Astrocyte of the hippocampus (primary cell): ENCODE measurements at regions not wholly inside any gene's neighbourhood (a gene's known extent, or its start where the extent isn't known, plus 50 kb on each side); places are given as distances from the start of the nearest gene placed in this dataset.

Experiments used
- DNase-seq: peaks from one replicate; pipeline ENCODE4 v3.0.0; 2011; ENCODE audit warnings: low read depth, low spot score

- no peak for DNase-seq
These were observed 682.7 kb upstream of the FZD8 start for GRCh38 chr10:36324831-36325230.

GRCh38 chr10:36313142-36313541 is 671.0 kb upstream of the FZD8 start:
- DNase-seq: no peak

GRCh38 chr10:36303896-36304295 is 661.8 kb upstream of the FZD8 start:
- no peak for DNase-seq

- no peak for DNase-seq
These were observed 660.0 kb upstream of the FZD8 start for GRCh38 chr10:36302086-36302485.

- DNase-seq: no peak
These were observed 659.4 kb upstream of the FZD8 start for GRCh38 chr10:36301539-36301938.

DNA sequence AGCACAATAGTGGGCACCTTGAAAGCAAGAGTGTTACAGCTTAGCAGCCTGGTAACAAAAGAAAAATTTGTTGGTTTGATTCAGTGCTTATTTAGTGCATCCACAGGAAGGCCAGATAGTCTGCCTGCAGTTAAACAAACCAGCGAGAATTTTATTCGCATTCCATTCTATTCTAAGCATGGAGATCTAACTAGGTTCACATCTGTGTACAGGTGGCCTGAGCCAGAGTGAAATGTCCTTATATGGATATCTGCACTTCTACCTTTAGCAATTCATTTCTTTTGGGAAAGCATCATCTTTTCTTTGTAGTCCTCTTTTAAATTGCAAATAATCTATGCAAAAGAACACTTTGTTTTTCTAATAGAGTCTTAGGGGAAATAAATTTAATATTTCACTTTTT is 659.0 kb upstream of the FZD8 start:
- DNase-seq: no peak

- no peak for DNase-seq
These were observed 641.7 kb upstream of the FZD8 start for GRCh38 chr10:36283827-36284226.

DNA sequence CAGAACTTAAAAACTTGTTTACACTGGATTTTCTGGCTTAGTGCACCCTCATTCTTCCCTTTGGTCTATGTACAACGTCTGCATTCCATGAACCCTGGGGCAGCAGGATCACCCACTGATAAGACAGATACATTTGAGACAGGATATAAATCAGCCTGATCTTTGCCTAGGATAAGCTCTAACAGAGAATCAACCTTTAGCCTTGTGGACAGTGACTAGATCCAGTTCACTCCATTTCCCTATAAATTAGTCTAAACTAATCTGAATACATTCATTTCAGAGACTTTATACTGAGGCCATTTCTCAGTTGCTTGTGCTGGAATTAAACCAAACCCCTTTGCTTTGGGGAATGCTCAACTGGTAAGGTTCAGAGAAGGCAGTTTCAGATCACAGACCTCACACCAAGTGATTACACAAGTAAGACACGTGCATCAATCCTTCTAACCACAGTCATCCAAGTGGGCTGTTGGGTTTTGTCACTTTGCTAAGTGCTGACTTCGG is 639.8 kb upstream of the FZD8 start:
- DNase-seq: peak; percentile 18

DNA sequence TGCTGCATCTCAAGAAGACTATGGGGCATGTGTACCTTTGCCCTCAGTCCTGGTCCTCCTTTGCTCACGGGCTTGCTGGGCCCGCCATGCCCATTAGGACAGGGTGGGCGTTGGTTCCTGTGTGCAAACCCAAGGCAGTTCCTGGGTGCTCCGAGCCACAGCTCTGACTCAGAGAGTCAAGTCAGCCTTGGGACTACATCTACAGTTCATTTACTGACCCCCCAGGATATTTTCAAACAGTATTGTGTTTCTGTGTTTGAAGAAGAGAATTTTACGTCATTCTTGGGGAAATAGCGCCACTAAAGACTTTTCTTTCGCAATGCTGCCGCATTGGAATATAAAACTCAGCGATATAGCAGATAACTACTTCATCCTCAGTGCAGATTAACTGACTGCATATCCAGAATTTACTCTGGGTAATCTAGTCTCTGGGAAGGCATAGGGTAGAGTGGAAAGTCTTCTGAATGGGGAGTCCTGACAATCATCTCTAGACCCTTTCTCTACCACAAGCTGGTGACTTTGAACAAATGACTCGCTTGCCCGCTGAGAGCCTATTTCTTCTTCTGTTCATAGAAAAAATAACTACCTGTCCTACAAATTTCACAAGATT is 638.9 kb upstream of the FZD8 start:
- no peak for DNase-seq

- peak; percentile 37 for DNase-seq
These were observed 638.2 kb upstream of the FZD8 start for GRCh38 chr10:36280321-36280741.

- DNase-seq: peak; percentile 32
These were observed 636.1 kb upstream of the FZD8 start for GRCh38 chr10:36278176-36278575.

DNA sequence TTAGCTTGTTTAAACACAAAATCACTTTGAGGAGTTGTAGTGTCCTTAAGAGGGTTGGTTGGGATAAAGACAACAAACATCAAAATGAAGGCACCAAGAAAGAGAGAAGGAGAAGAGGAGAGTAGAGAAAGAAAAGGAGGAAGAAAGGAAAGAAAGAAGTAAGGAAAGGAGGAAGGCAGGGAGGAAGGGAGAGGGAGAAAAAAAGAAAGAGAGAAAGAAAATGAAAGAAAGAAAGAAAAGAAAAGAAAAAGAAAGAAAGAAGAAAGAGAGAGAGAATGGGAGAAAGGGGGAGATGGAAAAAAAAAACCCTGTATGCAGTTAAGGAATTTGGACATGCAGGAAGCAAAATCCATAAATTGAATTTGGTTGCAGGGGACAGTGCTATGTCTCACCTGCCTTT is 635.4 kb upstream of the FZD8 start:
- DNase-seq: no peak

DNA sequence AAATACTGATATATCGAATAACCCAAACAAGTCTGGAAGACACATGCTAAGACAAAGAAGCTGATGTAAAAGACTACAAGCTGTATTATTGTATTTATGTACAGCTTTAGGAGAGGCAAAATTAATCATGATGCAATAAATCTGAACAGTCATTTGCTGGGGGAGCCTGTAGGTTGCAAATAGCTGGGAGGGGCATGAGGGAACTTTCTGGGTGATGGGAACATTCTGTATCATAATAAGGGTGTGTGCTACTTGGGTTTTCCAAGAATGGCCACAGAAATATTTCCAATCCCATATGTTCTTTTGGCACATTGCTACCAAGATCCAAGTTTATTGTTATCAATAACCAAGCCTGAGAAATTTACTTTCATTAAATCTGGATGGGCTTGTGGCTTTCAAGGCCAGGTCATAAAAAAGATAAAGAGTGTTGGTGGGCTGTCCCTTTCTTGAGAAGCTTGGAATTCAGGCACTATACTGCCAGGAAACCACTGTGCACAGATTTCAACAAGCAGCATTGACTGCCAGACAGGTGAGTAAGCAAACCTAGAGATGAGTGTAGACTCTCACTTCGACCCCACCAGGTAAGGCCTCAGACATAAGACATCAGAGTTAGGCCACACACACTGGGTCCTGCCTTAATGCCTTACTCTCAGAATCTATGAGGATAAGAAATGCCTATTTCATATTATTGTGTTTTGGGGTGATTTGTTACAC is 629.7 kb upstream of the FZD8 start:
- DNase-seq: no peak

- no peak for DNase-seq
These were observed 627.1 kb upstream of the FZD8 start for GRCh38 chr10:36269222-36269621.

- DNase-seq: no peak
These were observed 624.8 kb upstream of the FZD8 start for GRCh38 chr10:36266923-36267322.

DNA sequence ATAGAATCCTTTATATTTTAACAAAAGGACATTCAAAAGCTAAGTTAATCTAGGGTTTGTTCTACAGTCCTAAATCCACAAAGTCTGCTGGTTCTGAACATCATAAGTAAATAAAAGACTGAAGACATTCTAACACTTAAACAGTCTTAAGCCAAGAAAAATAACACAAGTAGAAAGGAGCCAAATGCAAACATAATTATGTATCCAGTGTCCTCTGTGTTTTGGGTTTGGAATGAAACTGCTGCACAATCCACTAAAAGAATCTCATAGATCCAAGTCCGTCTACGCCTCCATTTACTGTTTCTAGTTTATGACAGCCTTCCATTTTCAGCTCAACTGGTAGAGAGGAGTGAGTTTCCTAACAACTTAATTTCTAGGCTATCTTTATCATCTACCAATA is 623.6 kb upstream of the FZD8 start:
- DNase-seq: no peak

DNA sequence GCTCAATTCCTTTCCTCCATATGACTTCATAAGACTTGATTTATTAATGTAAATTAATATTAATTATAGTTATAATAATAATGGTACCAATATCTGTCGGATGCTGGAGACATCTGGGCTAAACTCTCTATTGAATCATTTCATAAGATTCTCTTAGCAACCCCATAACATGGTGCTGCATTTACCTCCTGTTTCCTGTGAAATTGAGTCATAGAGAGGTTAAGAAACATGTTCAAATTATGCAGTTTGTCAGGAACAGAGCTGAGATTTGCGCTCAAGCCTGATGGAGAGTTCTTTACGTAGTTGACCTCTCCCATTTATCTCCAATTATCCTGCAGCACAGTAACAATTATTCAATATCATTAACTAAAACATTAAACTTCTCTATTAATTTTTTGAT is 621.8 kb upstream of the FZD8 start:
- DNase-seq: no peak

DNA sequence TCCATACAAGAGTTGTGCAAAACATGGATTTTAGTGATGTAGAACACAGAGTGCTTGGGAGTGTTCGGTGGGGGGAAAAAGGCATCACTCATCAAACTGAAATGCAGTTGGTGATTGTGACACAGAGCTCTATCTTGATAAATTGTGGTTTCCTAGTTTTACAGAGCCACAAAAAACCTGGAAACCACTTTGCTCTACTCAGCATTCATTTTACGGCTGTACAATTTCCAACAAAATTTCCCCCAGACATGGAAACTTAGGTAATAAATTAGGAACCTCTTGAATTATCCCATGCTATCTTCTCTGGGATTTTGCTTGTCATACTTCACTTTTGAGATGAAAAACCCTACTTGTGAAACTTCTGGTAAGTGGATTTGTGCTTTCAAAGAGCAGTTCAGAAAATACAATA is 614.9 kb upstream of the FZD8 start:
- peak; percentile 65 for DNase-seq

DNA sequence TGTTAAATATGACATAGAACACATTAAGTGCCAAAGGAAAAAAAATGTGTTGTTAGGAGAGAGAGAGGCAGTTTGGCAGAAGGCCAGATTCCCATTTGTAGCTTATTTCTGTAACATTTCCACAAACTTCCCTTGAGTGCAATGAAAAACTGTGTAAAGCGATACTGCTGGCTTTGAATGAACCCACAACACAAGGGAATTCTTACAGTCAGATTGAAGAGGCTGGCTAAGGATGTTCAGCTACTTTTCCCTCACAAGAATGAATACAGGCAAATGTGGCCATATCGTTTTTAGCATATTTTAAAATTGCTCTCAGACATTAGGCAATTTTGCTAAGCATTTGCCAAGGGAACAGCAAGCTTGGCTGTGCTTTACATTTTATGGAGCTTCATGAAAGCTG is 614.1 kb upstream of the FZD8 start:
- DNase-seq: peak; percentile 35

GRCh38 chr10:36254199-36254598 is 612.1 kb upstream of the FZD8 start:
- no peak for DNase-seq

- DNase-seq: no peak
These were observed 611.6 kb upstream of the FZD8 start for GRCh38 chr10:36253731-36254130.

GRCh38 chr10:36251068-36251467 is 609.0 kb upstream of the FZD8 start:
- no peak for DNase-seq

GRCh38 chr10:36248304-36248981 is 606.3 kb upstream of the FZD8 start:
- DNase-seq: no peak
